ENCODE measurements at regions not wholly inside any gene's neighbourhood (a gene's known extent, or its start where the extent isn't known, plus 50 kb on each side); places are given as distances from the start of the nearest gene placed in this dataset.

DNA sequence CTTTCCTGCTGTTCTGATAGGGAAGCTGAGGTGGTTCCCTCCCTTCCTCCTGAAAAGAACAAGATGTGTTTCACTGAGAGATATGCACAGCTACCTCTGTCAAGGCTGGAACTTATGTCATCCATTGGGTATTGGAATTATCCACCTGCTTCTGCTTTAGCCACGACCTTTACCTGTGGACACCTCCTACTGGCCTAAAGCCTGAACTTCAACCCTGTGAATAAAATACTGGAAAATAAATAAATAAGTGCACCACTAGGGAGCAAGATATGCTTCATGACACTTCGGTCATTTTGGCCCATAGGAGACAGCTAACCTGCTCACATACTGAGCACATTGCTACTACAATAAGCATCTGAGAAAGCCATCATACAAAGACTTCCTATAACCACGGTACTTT is 419.9 kb upstream of the NWD2 start:
- TF ChIP-seq, protein P1, sequence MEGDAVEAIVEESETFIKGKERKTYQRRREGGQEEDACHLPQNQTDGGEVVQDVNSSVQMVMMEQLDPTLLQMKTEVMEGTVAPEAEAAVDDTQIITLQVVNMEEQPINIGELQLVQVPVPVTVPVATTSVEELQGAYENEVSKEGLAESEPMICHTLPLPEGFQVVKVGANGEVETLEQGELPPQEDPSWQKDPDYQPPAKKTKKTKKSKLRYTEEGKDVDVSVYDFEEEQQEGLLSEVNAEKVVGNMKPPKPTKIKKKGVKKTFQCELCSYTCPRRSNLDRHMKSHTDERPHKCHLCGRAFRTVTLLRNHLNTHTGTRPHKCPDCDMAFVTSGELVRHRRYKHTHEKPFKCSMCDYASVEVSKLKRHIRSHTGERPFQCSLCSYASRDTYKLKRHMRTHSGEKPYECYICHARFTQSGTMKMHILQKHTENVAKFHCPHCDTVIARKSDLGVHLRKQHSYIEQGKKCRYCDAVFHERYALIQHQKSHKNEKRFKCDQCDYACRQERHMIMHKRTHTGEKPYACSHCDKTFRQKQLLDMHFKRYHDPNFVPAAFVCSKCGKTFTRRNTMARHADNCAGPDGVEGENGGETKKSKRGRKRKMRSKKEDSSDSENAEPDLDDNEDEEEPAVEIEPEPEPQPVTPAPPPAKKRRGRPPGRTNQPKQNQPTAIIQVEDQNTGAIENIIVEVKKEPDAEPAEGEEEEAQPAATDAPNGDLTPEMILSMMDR (IDR thresholded peaks at IDR 0.05), result no peak
- no peak for TF ChIP-seq POLR2A (IDR thresholded peaks at IDR 0.05)
